ENCODE measurements at regions not wholly inside any gene's neighbourhood (a gene's known extent, or its start where the extent isn't known, plus 50 kb on each side); places are given as distances from the start of the nearest gene placed in this dataset.

GRCh38 chr6:44651604-44652003 is 264.1 kb downstream of the CDC5L start:
- peaks cover 15% of the 10 kb centered on the region for H3K4me1 ChIP-seq
- H3K9me3 ChIP-seq, result no peaks in the 10 kb centered on the region
- no peak overlapping the region for H3K4me3 ChIP-seq
- H3K36me3 ChIP-seq, result no peaks in the 10 kb centered on the region
- DNase-seq (ENCODE audit: low spot score in 2 of 2), result no peak
- 86% methylated on average over 15 of the region's 15 CpGs for WGBS
- no peak overlapping the region for H3K27ac ChIP-seq
- no peaks in the 10 kb centered on the region for H3K27me3 ChIP-seq
- TF ChIP-seq POLR2A (IDR thresholded peaks at IDR 0.05) (no peak), POLR2AphosphoS5 (IDR thresholded peaks at IDR 0.05) (no peak), EP300 (IDR thresholded peaks at IDR 0.05) (no peak), CTCF (IDR thresholded peaks at IDR 0.05) (no peak)

- Histone ChIP-seq H3K36me3 (no peaks in the 10 kb centered on the region), H3K4me1 (peaks cover 15% of the 10 kb centered on the region), H3K27ac (no peak overlapping the region), H3K27me3 (no peaks in the 10 kb centered on the region), H3K9me3 (no peaks in the 10 kb centered on the region), H3K4me3 (no peak overlapping the region)
- DNase-seq (ENCODE audit: low spot score in 2 of 2), result no peak
- TF ChIP-seq EP300 (IDR thresholded peaks at IDR 0.05) (no peak), POLR2AphosphoS5 (IDR thresholded peaks at IDR 0.05) (no peak), CTCF (IDR thresholded peaks at IDR 0.05) (no peak), POLR2A (IDR thresholded peaks at IDR 0.05) (no peak)
- WGBS, result 90% methylated on average over 1 of the region's 1 CpG
These were observed 265.0 kb downstream of the CDC5L start for GRCh38 chr6:44652547-44652946.

DNA sequence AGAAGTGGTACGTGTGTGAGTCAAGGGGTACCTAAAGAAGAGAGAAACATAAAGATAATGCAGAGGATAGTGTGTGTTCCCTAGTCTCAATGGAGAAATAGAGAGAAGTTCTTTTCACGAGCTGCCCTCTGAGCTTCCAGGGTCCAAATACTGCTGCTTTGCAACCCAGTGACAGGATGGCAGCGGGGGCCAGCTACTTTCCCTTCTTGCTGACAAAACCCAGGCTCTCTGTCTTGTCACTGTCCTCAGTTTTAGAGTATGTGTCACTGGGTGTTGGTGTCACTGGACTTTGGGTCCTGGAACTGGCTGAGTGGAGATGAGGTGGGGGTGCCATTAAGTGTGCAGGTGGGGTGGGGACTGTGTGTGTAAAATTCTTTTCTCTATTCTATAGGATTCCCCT is 265.6 kb downstream of the CDC5L start:
- no peaks in the 10 kb centered on the region for H3K36me3 ChIP-seq
- no peak for TF ChIP-seq EP300 (IDR thresholded peaks at IDR 0.05)
- TF ChIP-seq POLR2A (IDR thresholded peaks at IDR 0.05), result no peak
- no peak for TF ChIP-seq CTCF (IDR thresholded peaks at IDR 0.05)
- TF ChIP-seq POLR2AphosphoS5 (IDR thresholded peaks at IDR 0.05), result no peak
- H3K9me3 ChIP-seq, result no peaks in the 10 kb centered on the region
- H3K27ac ChIP-seq, result no peak overlapping the region
- no peaks in the 10 kb centered on the region for H3K27me3 ChIP-seq
- peaks cover 15% of the 10 kb centered on the region for H3K4me1 ChIP-seq
- DNase-seq (ENCODE audit: low spot score in 2 of 2), result no peak
- no peak overlapping the region for H3K4me3 ChIP-seq
- 93% methylated on average over 3 of the region's 3 CpGs for WGBS

DNA sequence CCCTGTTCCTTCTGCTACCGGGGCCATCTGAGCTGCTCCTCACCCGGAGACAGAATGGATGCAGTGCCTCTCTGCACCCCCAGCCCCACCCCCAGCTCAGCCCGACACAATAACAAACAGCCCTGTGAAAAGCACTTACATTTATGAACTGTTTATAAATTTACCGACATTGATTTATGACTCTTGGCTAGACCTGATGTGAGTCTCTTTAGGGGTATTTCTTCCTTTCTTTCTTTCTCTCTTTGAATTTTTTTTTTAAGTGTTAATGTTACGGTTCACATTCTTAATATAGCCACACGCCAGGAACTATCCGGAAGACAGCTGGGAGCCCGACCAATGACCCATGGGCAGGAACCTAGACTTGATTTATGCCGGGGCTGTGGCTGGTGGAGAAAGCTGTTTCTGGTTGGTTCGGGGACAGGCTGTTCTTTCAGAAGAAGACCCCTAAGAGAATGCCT is 266.3 kb downstream of the CDC5L start:
- H3K4me1 ChIP-seq, result peaks cover 15% of the 10 kb centered on the region
- DNase-seq (ENCODE audit: low spot score in 2 of 2), result no peak
- WGBS, result 30% methylated on average over 10 of the region's 10 CpGs

More for the DNA sequence above, 266.3 kb downstream of the CDC5L start:
- Histone ChIP-seq H3K27ac (no peak overlapping the region), H3K9me3 (no peaks in the 10 kb centered on the region), H3K27me3 (no peaks in the 10 kb centered on the region), H3K36me3 (no peaks in the 10 kb centered on the region), H3K4me3 (no peak overlapping the region)
- TF ChIP-seq POLR2AphosphoS5 (IDR thresholded peaks at IDR 0.05) (no peak), EP300 (IDR thresholded peaks at IDR 0.05) (no peak), CTCF (IDR thresholded peaks at IDR 0.05) (no peak), POLR2A (IDR thresholded peaks at IDR 0.05) (no peak)

All from suprapubic skin (tissue), 4 donors.